Esophagus muscularis mucosa (tissue), 4 donors: ENCODE measurements at regions not wholly inside any gene's neighbourhood (a gene's known extent, or its start where the extent isn't known, plus 50 kb on each side); places are given as distances from the start of the nearest gene placed in this dataset.
A peak's percentile ranks its signal among the peaks of the same experiment; 100 is the strongest.

Source experiments
- DNase-seq: peaks from one replicate; pipeline ENCODE4 v3.0.0-alpha.2; 2017; ENCODE audit errors: extremely low spot score
- H3K27ac ChIP-seq, 4 donors: fragments of 200-600 bp; sonication (generic); replicated peaks in 1 of 4; 1 replicate in 3 of 4; 2 replicates in 1 of 4; pipeline ENCODE4 v1.5.1; 2016 to 2019; ENCODE audit warnings: mild to moderate bottlenecking in 1 of 4
- H3K27me3 ChIP-seq, 4 donors: fragments of 200-600 bp; sonication (generic); one replicate each; pipeline versions ENCODE4 v1.5.1 to v1.6.0; 2016 to 2019
- H3K36me3 ChIP-seq, 4 donors: fragments of 200-600 bp; sonication (generic); one replicate each; pipeline ENCODE4 v1.5.1; 2016 to 2019
- H3K4me1 ChIP-seq, 4 donors: fragments of 200-600 bp; sonication (generic); one replicate each; pipeline ENCODE4 v1.5.1; 2016 to 2019
- H3K4me3 ChIP-seq, 4 donors: fragments of 200-600 bp; sonication (generic); 1 replicate in 2 of 4; 2 replicates in 2 of 4; pipeline ENCODE4 v1.5.1; 2016 to 2019; ENCODE audit warnings: mild to moderate bottlenecking in 4 of 4, moderate library complexity in 1 of 4
- H3K9me3 ChIP-seq, 4 donors: fragments of 200-600 bp; sonication (generic); 1 replicate in 3 of 4; 2 replicates in 1 of 4; pipeline ENCODE4 v1.5.1; 2016 to 2019
- CTCF ChIP-seq, 3 experiments: fragments of 200-600 bp in 2 of 3; fragments of 450-650 bp in 1 of 3; sonication (generic) in 2 of 3; IDR thresholded peaks; one replicate each; pipeline ENCODE4 v1.5.1; 2017 to 2019; ENCODE audit warnings: antibody characterized with exemption in 3 of 3, mild to moderate bottlenecking in 2 of 3, moderate library complexity in 1 of 3
- EP300 ChIP-seq: sonication (generic); formaldehyde crosslinking; IDR thresholded peaks from one replicate; pipeline ENCODE4 v1.6.1; 2017; ENCODE audit warnings: antibody characterized with exemption
- POLR2A ChIP-seq: fragments of 450-650 bp; IDR thresholded peaks from one replicate; pipeline ENCODE4 v1.6.1; 2017; ENCODE audit warnings: antibody characterized with exemption, moderate library complexity, mild to moderate bottlenecking, low read depth
- POLR2AphosphoS5 ChIP-seq, 2 donors: sonication (generic); formaldehyde crosslinking; IDR thresholded peaks; one replicate each; pipeline ENCODE4 v1.6.1; 2017; ENCODE audit warnings: antibody characterized with exemption in 2 of 2
- WGBS: methylation state at CpG from one replicate; pipeline ENCODE4 v1.1.5; 2018; 5-methylcytosine and 5-hydroxymethylcytosine counted together
- intact Hi-C: fragments of 100-400 bp; cut with DNase I; formaldehyde crosslinking; loops from one replicate; pipeline ENCODE4 v1.15.1; 2023

GRCh38 chr15:96160800-96161199 is 169.7 kb upstream of the NR2F2 start:
- H3K4me3 ChIP-seq, result peak overlapping the region in 1 of 4 donors; percentile 19
- H3K9me3 ChIP-seq, result no peaks in the 10 kb centered on the region
- H3K4me1 ChIP-seq, result peaks cover 15 to 29% (median 21%) of the 10 kb centered on the region in 4 donors
- WGBS, result 50% methylated on average over 1 of the region's 1 CpG
- no peak for DNase-seq
- TF ChIP-seq EP300, result no peak
- TF ChIP-seq POLR2A, result no peak
- no peak for TF ChIP-seq POLR2AphosphoS5 (IDR thresholded peaks at IDR 0.05)
- no peak for TF ChIP-seq CTCF (IDR thresholded peaks at IDR 0.05)
- no peaks in the 10 kb centered on the region for H3K36me3 ChIP-seq
- intact Hi-C loops, result no loop called here
- H3K27me3 ChIP-seq, result no peaks in the 10 kb centered on the region
- H3K27ac ChIP-seq, result peak overlapping the region; percentile 15 to 66 (median 49)

- intact Hi-C loops, result no loop called here
- no peak for TF ChIP-seq POLR2A
- no peak for TF ChIP-seq EP300
- no peak for TF ChIP-seq POLR2AphosphoS5 (IDR thresholded peaks at IDR 0.05)
- TF ChIP-seq CTCF (IDR thresholded peaks at IDR 0.05), result no peak
- Histone ChIP-seq H3K27ac (no peak overlapping the region), H3K9me3 (no peaks in the 10 kb centered on the region), H3K27me3 (no peaks in the 10 kb centered on the region), H3K4me3 (no peak overlapping the region), H3K4me1 (peaks cover 24 to 44% (median 32%) of the 10 kb centered on the region in 4 donors), H3K36me3 (no peaks in the 10 kb centered on the region)
- 86% methylated on average over 2 of the region's 2 CpGs for WGBS
- DNase-seq, result no peak
Measured at GRCh38 chr15:96162322-96162721, 168.2 kb upstream of the NR2F2 start.

- DNase-seq, result no peak
- H3K27me3 ChIP-seq, result no peaks in the 10 kb centered on the region
- intact Hi-C loops, result no loop called here
- no peaks in the 10 kb centered on the region for H3K36me3 ChIP-seq
- H3K4me3 ChIP-seq, result no peak overlapping the region
- WGBS, result 78% methylated on average over 4 of the region's 4 CpGs
- no peaks in the 10 kb centered on the region for H3K9me3 ChIP-seq
- H3K27ac ChIP-seq, result peak overlapping the region in 1 of 4 donors; percentile 51
- no peak for TF ChIP-seq POLR2A
- TF ChIP-seq POLR2AphosphoS5 (IDR thresholded peaks at IDR 0.05), result no peak
- TF ChIP-seq CTCF (IDR thresholded peaks at IDR 0.05), result no peak
- no peak for TF ChIP-seq EP300
- peaks cover 10 to 37% (median 32%) of the 10 kb centered on the region in 4 donors for H3K4me1 ChIP-seq
Measured at GRCh38 chr15:96165081-96165480, 165.4 kb upstream of the NR2F2 start.

GRCh38 chr15:96165775-96166174 is 164.7 kb upstream of the NR2F2 start:
- TF ChIP-seq POLR2AphosphoS5 (IDR thresholded peaks at IDR 0.05) (no peak), CTCF (IDR thresholded peaks at IDR 0.05) (no peak), POLR2A (no peak), EP300 (no peak)
- Histone ChIP-seq H3K9me3 (no peaks in the 10 kb centered on the region), H3K27me3 (no peaks in the 10 kb centered on the region), H3K36me3 (no peaks in the 10 kb centered on the region), H3K4me3 (no peak overlapping the region), H3K27ac (peak overlapping the region in 3 of 4 donors; percentile 7 to 51 (median 30)), H3K4me1 (peaks cover 3 to 31% (median 26%) of the 10 kb centered on the region in 4 donors)
- 82% methylated on average over 2 of the region's 2 CpGs for WGBS
- intact Hi-C loops, result no loop called here
- DNase-seq, result no peak
